SK-N-SH (cell line): ENCODE measurements at regions not wholly inside any gene's neighbourhood (a gene's known extent, or its start where the extent isn't known, plus 50 kb on each side); places are given as distances from the start of the nearest gene placed in this dataset.

Experiments used
- CTCF ChIP-seq: fragments of 200-600 bp; sonication (generic); IDR thresholded peaks from 2 replicates; pipeline ENCODE4 v1.6.1; 2017; ENCODE audit warnings: antibody characterized with exemption, mild to moderate bottlenecking, moderate library complexity
- EP300 ChIP-seq, 2 experiments: IDR thresholded peaks; 2 replicates each; pipeline versions ENCODE4 v1.4.0 to v1.6.1; 2012; ENCODE audit warnings: borderline replicate concordance in 1 of 2, low read depth in 1 of 2, low read length in 1 of 2
- EZH2phosphoT487 ChIP-seq: fragments of 200-600 bp; sonication (generic); IDR thresholded peaks from 2 replicates; pipeline ENCODE4 v1.6.1; 2017; ENCODE audit warnings: low read depth, mixed run types, mild to moderate bottlenecking, antibody characterized with exemption, moderate library complexity, borderline replicate concordance
- SMC3 ChIP-seq: IDR thresholded peaks from 2 replicates; pipeline ENCODE4 v1.6.1; 2012; ENCODE audit warnings: low read depth, low read length, improper control_type of control experiment

GRCh38 chr6:141829566-141830360 lies 303.0 kb upstream of the GJE1 start:
- TF ChIP-seq CTCF, result no peak
- no peak for TF ChIP-seq EZH2phosphoT487
- no peak for TF ChIP-seq SMC3
- no peak for TF ChIP-seq EP300 (IDR thresholded peaks at IDR 0.05; ENCODE audit: borderline replicate concordance in 1 of 2, low read depth in 1 of 2, low read length in 1 of 2)
